Retinal pigment epithelial cell (primary cell): ENCODE measurements at regions not wholly inside any gene's neighbourhood (a gene's known extent, or its start where the extent isn't known, plus 50 kb on each side); places are given as distances from the start of the nearest gene placed in this dataset.

Experiments used
- DNase-seq: peaks from one replicate; pipeline ENCODE4 v3.0.0-alpha.2; 2010; ENCODE audit warnings: low read depth
- H3K4me3 ChIP-seq: 2 replicates; pipeline ENCODE4 v1.5.1; 2011; ENCODE audit warnings: mild to moderate bottlenecking, low read length, control low read depth, moderate library complexity
- CTCF ChIP-seq: conservative IDR thresholded peaks from 2 replicates; pipeline ENCODE4 v1.5.1; 2011; ENCODE audit warnings: low read depth, low read length, control low read depth, inconsistent platforms

GRCh38 chr20:41927189-41927588, 309.0 kb upstream of the CHD6 start:
- H3K4me3 ChIP-seq = no peak overlapping the region
- TF ChIP-seq CTCF = no peak
- DNase-seq = no peak

GRCh38 chr20:41925476-41925875, 307.3 kb upstream of the CHD6 start:
- TF ChIP-seq CTCF = no peak
- DNase-seq = no peak
- H3K4me3 ChIP-seq = no peak overlapping the region

- no peak overlapping the region for H3K4me3 ChIP-seq
- TF ChIP-seq CTCF = no peak
- no peak for DNase-seq
Measured at GRCh38 chr20:41923624-41924023, 305.4 kb upstream of the CHD6 start.

- no peak overlapping the region for H3K4me3 ChIP-seq
- TF ChIP-seq CTCF = no peak
- DNase-seq = no peak
Measured at GRCh38 chr20:41913146-41913545, 295.0 kb upstream of the CHD6 start.

- no peak for DNase-seq
- no peak overlapping the region for H3K4me3 ChIP-seq
- TF ChIP-seq CTCF = no peak
Measured at GRCh38 chr20:41910558-41910957, 292.4 kb upstream of the CHD6 start.

GRCh38 chr20:41905199-41905598, 287.0 kb upstream of the CHD6 start:
- H3K4me3 ChIP-seq = no peak overlapping the region
- no peak for DNase-seq
- TF ChIP-seq CTCF = no peak

GRCh38 chr20:41903586-41903985, 285.4 kb upstream of the CHD6 start:
- TF ChIP-seq CTCF = no peak

More at GRCh38 chr20:41903586-41903985, 285.4 kb upstream of the CHD6 start:
- no peak overlapping the region for H3K4me3 ChIP-seq
- no peak for DNase-seq
